ENCODE measurements at regions not wholly inside any gene's neighbourhood (a gene's known extent, or its start where the extent isn't known, plus 50 kb on each side); places are given as distances from the start of the nearest gene placed in this dataset.

- CTCF ChIA-PET, result no interaction called here
- peaks cover 5% of the 10 kb centered on the region for H3K9me3 Mint-ChIP-seq
- intact Hi-C loops (cut with micrococcal nuclease), result no loop called here
- H3K4me3 Mint-ChIP-seq, result no peak overlapping the region
- ATAC-seq (ENCODE audit: low read depth) (no peak), DNase-seq (no peak)
- TF ChIP-seq, protein P1, sequence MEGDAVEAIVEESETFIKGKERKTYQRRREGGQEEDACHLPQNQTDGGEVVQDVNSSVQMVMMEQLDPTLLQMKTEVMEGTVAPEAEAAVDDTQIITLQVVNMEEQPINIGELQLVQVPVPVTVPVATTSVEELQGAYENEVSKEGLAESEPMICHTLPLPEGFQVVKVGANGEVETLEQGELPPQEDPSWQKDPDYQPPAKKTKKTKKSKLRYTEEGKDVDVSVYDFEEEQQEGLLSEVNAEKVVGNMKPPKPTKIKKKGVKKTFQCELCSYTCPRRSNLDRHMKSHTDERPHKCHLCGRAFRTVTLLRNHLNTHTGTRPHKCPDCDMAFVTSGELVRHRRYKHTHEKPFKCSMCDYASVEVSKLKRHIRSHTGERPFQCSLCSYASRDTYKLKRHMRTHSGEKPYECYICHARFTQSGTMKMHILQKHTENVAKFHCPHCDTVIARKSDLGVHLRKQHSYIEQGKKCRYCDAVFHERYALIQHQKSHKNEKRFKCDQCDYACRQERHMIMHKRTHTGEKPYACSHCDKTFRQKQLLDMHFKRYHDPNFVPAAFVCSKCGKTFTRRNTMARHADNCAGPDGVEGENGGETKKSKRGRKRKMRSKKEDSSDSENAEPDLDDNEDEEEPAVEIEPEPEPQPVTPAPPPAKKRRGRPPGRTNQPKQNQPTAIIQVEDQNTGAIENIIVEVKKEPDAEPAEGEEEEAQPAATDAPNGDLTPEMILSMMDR (IDR thresholded peaks at IDR 0.05), result no peak
- no peaks in the 10 kb centered on the region for H3K4me1 Mint-ChIP-seq
- H3K27me3 Mint-ChIP-seq, result peaks cover 2% of the 10 kb centered on the region
- H3K36me3 Mint-ChIP-seq (ENCODE audit: low read depth), result no peaks in the 10 kb centered on the region
- H3K27ac Mint-ChIP-seq, result no peak overlapping the region
- POLR2A ChIA-PET, result no interaction called here
Observed at GRCh38 chr3:62997369-62997768, 122.2 kb upstream of the CADPS start.

GRCh38 chr3:62999158-62999557, 123.9 kb upstream of the CADPS start:
- TF ChIP-seq, protein P1 (IDR thresholded peaks at IDR 0.05), result no peak
- no peak for ATAC-seq (ENCODE audit: low read depth)
- H3K27me3 Mint-ChIP-seq, result peaks cover 2% of the 10 kb centered on the region
- no peak overlapping the region for H3K4me3 Mint-ChIP-seq
- ChIA-PET CTCF (no interaction called here), POLR2A (no interaction called here)
- H3K36me3 Mint-ChIP-seq (ENCODE audit: low read depth), result no peaks in the 10 kb centered on the region
- DNase-seq, result no peak
- intact Hi-C loops (cut with micrococcal nuclease), result no loop called here
- no peaks in the 10 kb centered on the region for H3K4me1 Mint-ChIP-seq
- no peak overlapping the region for H3K27ac Mint-ChIP-seq
- peaks cover 5% of the 10 kb centered on the region for H3K9me3 Mint-ChIP-seq

GRCh38 chr3:62999791-63000190, 124.6 kb upstream of the CADPS start:
- peaks cover 5% of the 10 kb centered on the region for H3K9me3 Mint-ChIP-seq
- no peak overlapping the region for H3K4me3 Mint-ChIP-seq
- ChIA-PET CTCF (no interaction called here), POLR2A (no interaction called here)
- peaks cover 2% of the 10 kb centered on the region for H3K27me3 Mint-ChIP-seq
- ATAC-seq (ENCODE audit: low read depth) (no peak), DNase-seq (no peak)
- H3K4me1 Mint-ChIP-seq, result no peaks in the 10 kb centered on the region
- TF ChIP-seq, protein P1 (IDR thresholded peaks at IDR 0.05), result no peak
- no peaks in the 10 kb centered on the region for H3K36me3 Mint-ChIP-seq (ENCODE audit: low read depth)
- intact Hi-C loops (cut with micrococcal nuclease), result no loop called here
- no peak overlapping the region for H3K27ac Mint-ChIP-seq

- ChIA-PET CTCF (no interaction called here), POLR2A (no interaction called here)
- Mint-ChIP-seq H3K9me3 (peaks cover 2% of the 10 kb centered on the region), H3K4me1 (no peaks in the 10 kb centered on the region), H3K27ac (no peak overlapping the region), H3K4me3 (no peak overlapping the region), H3K36me3 (ENCODE audit: low read depth) (no peaks in the 10 kb centered on the region), H3K27me3 (no peaks in the 10 kb centered on the region)
- intact Hi-C loops (cut with micrococcal nuclease), result no loop called here
- ATAC-seq (ENCODE audit: low read depth) (no peak), DNase-seq (no peak)
- TF ChIP-seq, protein P1 (IDR thresholded peaks at IDR 0.05), result no peak
Observed at GRCh38 chr3:63004448-63004847, 129.2 kb upstream of the CADPS start.

DNA sequence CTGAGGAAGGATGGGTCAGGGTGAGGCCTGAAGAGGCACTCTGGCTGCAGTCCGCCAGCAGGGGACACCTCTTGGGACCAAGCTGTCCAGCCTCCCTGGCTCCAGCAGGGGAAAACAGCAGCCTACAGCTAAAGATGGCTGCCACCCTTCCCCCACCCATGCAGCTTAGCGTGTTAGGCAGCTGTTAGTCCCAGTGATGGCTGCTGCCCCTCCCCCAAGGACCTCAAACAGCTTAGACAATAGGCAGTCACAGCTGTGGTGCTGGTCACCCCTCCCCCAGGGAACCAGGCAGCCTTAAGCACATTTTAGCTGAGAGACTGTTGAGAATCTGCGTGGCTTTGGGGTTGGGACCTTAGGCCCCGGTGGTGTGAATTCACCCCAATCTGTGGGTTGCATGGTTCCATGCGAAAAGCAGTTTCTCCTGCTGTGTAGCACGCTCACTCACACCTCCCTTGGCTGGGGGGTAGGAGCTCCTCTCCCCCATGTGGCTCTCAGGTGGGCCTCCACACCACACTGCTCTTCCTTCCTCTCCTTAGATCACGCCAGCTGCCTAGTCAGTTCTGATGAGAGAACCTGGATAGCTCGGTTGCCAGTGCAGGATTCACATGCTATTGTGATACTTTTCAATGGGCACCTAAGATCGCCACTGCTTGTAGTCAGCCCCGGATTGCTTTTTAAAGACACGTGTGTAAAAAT, 140.5 kb upstream of the CADPS start:
- CTCF ChIA-PET, result no interaction called here
- H3K27ac Mint-ChIP-seq, result no peak overlapping the region
- no peaks in the 10 kb centered on the region for H3K36me3 Mint-ChIP-seq (ENCODE audit: low read depth)

More for the DNA sequence above, 140.5 kb upstream of the CADPS start:
- Mint-ChIP-seq H3K9me3 (no peaks in the 10 kb centered on the region), H3K4me3 (no peak overlapping the region), H3K27me3 (peaks cover 3% of the 10 kb centered on the region), H3K4me1 (no peaks in the 10 kb centered on the region)
- intact Hi-C loops (cut with micrococcal nuclease), result no loop called here
- ATAC-seq (ENCODE audit: low read depth), result no peak
- TF ChIP-seq, protein P1 (IDR thresholded peaks at IDR 0.05), result no peak
- POLR2A ChIA-PET, result no interaction called here
- no peak for DNase-seq
